Left lobe of liver (tissue), 2 donors: ENCODE measurements at regions not wholly inside any gene's neighbourhood (a gene's known extent, or its start where the extent isn't known, plus 50 kb on each side); places are given as distances from the start of the nearest gene placed in this dataset.

Experiments
- ATAC-seq: fragments of 200-7000 bp; cut with Tn5 transposase; one replicate; pipeline ENCODE4 v1.9.1; 2020; ENCODE audit warnings: mild to moderate bottlenecking, moderate library complexity
- DNase-seq: peaks from one replicate; pipeline ENCODE4 v3.0.0-alpha.2; 2020; ENCODE audit warnings: low spot score
- donor health status: DM: no; HTN: no; CAD: no; lungs with moderate emphysema.
- donor health status: DM: no; HTN: yes; CAD: no.

DNA sequence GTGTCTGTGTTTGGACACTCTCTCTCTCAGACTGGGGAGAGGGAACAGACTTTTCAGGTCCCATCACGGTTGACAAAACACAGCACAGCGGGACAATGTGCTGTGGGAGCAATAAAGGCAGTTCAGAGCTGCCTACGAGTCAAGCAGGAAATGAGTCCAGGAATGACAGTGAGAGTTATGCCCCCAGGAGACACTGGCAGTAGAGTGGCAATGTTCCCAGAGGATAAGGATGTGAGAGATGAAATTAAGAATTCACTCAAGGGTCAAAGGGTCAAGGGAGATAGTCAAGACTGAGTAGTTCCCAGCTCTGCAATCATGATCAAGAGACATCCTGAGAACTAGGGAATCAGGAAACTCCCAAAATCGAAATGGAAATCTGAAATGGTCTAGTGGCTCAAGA, 156.1 kb downstream of the LURAP1L start:
- ATAC-seq: no peak
- no peak for DNase-seq

DNA sequence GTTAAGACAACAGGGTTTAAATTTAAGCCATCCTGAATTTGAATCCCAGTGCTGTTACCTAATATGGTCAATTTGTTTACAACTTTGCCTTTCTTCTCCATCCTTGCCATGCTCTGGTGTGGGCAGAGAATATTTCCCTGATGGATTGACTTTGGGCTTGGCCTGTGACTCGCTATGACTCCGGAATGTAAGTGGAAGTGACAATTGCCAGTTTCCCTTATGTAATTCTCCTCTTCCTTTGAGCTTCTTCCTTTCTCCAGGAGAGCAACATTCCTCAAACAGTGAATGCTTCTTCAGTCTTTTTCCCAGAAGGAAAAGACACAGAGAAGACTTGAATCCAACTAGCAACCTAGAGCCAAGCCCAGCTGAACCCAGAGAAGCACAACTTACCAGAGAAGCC, 159.1 kb downstream of the LURAP1L start:
- DNase-seq: no peak
- ATAC-seq: no peak

DNA sequence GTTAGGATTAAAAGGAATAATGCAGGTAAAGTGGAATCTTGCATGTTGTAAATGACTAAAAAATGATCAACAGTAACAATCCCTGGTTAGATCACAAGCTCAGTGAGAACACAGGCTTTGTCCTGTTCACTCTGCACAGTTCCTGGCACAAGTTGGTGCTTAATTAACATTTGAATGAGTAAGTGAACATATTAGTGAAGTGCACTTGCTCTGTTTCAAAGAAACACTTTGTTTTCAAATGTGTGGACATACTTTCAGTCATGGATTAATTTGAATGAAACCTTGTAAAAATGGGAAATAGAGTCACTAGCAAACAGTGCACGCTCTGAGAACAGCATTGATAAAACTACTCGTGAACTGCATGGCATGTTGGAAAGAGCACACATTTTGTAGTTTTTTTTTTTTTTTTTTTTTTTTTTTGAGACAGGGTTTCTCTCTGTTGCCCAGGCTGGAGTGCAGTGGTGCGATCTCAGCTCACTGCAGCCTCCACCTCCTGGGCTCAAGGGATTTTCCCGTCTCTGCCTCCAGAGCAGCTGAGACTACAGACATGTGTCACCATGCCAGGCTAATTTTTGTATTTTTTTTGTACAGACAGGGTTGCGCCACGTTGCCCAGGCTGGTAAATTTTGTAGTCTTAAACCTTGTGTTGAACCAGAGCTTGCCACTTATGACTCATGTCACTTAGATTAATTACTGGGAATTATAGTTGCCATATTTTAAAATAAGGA, 159.9 kb downstream of the LURAP1L start:
- ATAC-seq: no peak

DNA sequence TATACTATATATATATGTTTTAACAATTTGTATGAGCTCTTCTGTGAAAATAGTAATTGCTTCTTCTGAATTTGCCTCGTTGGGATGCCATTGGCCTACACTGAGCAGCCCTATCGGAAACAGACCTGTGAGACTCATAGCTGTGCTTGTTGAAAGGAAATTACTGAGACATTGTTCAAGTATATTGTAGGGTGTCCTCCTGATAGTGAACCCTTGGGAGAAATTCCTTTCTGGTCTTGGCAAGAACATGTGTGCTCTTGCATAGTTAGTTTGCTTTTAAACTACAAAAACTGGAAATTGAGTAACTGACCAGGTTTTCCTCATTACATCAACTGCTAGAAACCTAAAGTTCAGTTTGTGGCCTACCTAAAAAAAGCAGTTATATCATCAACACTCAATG, 160.9 kb downstream of the LURAP1L start:
- ATAC-seq: no peak
- DNase-seq: no peak

More for the DNA sequence above, 159.9 kb downstream of the LURAP1L start:
- DNase-seq: no peak

DNA sequence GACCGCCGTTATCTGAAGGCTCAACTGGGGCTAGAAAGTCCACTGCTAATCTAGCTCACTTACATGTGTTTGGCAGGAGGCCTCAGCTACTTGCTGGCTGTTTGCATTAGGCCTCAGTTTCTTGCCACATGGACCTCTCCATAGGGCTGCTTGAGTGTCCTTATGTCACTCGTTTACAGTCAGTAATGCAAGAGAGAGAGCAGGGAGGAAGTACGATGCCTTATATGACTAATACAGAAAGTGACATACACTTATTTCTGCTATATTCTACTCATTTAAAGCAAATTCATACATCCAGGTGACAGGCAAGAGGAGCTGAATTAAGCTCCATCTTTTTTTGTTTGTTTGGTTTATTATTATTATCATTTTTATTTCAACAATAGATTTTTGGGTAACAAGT, 179.6 kb downstream of the LURAP1L start:
- DNase-seq (no peak), ATAC-seq (no peak)

DNA sequence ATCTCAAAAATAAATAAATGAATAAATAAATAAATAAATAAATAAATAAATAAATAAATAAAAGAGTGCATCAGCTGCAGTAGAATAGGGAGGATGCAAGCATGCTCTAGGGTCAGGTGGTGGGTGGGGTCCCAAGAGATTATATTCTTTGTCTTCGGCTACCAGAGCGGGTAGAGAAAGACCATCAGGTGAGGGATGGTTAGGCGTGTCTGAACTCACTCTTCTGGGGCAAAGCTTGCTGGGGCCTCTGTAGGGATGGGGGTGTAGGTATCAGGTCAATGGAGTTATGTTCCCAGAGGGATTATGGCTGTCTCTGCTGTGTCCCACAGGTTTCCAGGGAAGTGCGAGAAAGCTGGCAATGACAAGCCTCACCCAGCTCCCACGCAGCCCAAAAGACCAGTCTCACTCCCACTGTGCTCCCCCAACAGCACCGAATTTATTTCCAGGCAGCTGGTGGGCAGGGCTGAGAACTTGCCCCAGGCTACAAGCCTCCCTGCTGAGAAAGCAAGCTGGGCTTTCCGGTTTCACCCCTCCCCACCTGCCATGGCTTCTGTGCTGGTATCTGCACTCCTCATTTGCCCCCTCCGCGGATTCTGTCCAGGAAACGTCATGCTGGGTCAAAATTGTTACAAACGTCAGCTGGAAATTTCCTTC, 180.8 kb downstream of the LURAP1L start:
- no peak for DNase-seq

DNA sequence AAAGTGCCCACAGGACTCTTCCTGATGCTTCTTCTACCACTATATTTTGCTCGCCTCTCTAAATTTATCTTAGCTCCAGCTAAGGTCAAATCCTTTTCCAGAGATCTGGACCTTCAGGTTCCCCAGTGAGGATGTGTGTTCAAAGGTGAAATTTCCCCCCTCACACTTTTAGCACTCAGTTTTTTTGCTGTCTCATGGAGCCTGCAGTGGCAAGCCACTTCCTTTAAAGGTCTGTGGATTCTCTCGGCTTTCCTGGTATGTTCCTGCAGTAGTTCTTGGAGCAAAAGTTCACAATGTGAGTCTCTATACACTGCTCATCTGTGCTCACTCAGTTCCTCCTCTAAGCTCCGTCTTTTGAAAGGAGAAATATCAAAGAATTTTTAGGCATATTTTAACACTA, 181.4 kb downstream of the LURAP1L start:
- ATAC-seq: no peak
- DNase-seq: no peak

More for the DNA sequence above, 180.8 kb downstream of the LURAP1L start:
- ATAC-seq: no peak

DNA sequence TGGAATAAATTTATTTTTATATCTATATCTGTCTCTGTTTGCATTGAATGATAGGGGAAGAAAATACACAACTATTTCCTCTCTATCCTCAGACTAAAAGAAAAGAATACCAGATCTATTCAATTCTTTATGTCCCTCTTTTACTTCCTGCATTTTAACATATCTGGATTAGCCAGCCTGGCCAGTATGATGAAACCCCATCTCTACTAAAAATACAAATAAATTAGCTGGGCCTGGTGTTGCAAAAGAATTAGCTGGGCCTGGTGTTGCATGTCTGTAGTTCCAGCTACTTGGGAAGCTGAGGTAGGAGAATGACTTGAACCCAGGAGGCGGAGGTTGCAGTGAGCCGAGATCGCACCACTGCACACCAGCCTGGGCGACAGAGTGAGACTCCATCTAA, 182.0 kb downstream of the LURAP1L start:
- DNase-seq (no peak), ATAC-seq (no peak)

DNA sequence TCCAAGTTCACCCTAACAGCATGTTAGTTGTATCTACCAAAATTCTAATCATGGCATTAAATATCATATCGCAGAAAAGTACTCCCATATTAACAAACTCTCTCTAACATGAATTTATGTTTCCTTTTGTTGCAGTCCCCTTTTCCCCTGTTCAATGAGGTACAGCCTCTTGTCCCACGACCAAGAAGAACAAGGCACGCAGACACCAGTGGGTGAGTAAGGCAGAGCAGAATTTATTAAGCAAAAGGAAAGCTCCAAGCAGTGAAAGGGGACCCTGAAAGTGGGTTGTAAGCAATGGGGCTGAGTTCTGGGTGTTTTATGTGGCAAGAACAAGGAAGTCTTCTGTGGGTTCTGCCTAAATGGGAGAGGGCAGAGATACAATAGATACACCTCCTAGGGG, 183.5 kb downstream of the LURAP1L start:
- DNase-seq (no peak), ATAC-seq (no peak)

DNA sequence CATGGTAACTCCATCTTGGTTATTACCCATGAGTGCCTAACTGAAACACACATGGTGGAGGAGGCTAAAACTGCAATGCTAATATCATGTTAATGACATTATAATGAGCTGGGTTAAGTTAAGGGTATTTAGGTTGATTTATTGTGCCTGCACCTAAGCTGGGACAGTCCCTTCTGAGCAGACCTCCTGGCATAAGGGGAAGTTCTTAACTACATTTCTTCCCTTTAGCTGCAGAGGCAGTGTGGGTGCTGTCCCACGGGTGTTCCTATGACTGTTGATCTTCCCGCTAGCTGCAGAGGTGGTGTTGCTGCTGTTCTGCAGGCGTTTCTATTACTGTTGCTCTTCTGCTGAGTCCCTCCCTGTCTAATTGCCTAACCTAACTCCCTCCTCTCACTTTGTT, 183.9 kb downstream of the LURAP1L start:
- ATAC-seq: no peak
- DNase-seq: no peak

DNA sequence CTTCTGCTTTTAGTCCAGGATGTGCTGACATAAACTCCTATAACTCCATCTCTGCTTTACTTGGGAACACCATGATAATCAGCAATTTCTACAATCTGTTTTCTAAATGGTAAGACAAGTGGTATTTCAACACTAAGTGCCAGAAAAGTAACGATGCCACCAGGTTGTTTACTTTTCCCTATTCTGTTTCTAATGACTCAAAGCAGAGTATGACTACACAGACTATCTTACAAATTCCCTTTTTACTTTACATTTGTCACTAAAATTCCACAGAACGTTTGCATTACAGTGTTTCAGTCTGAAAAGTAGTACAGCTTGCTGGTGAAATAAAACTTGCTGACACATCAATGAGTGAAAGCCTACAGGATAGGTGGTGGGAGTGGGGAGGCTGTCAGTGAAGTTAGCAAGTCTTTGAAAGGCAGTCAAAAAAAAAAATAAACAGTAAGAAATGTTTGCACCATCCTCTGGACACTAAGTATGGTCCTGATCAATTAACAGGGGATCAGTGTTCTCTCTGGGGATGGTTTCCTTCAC, 186.5 kb downstream of the LURAP1L start:
- DNase-seq (no peak), ATAC-seq (no peak)

DNA sequence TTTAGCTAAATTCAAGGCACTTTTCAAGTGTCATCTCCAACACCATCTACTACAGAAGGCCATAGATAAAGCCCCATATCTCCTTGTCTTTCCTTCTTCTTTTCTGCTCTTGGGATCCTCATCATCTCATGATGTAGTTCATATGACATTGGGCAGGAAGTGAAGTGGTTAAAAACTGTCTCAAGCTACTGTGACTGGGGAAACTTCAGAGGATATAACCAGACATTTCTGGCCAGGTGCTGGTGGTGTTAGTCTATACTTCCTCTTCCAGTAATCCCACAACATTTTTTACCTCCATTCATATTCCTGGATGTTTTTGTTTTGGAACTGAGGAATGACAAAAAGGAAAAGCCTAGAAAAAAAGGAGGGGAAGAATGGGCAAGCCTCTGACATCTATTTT, 188.7 kb downstream of the LURAP1L start:
- ATAC-seq: no peak

DNA sequence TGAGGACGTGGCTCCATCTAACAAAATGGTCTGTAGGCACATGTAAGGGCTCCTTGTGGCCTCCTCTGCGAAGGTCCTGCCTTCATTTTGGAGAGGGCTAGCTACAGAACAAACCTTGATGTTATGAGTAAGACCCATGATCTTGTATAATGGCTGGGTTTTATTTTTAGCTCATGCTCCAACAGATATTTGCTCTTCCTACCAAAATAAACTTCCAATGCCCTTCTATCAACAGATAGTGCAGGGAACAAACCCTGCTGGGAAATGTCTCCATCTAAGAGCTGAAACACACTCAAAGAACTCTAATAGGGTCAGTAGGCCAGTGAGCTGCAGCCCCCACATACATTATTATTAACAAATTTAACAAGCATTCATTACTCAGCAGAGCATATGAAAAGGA, 189.5 kb downstream of the LURAP1L start:
- peak; percentile 94 for ATAC-seq
- DNase-seq: no peak

More for the DNA sequence above, 188.7 kb downstream of the LURAP1L start:
- no peak for DNase-seq

DNA sequence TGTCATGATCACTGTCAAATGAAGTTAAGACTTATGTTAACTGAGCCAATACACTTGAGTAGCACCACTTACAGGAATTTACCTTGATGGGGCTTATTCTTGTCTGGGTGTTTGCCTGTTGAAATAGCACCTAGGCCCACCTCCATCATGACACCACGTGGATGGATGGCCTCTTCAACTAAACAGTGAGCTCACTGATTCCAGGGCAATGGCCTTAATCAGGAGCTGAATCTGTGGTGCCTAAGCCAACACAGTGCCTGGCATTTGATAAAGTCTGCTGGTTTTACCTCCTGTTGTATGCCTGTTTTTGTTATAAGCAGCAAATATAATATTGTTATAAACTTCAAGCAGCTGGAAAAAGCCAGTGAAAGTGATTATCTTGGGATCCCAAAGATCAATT, 190.5 kb downstream of the LURAP1L start:
- ATAC-seq (peak; percentile 64), DNase-seq (no peak)

DNA sequence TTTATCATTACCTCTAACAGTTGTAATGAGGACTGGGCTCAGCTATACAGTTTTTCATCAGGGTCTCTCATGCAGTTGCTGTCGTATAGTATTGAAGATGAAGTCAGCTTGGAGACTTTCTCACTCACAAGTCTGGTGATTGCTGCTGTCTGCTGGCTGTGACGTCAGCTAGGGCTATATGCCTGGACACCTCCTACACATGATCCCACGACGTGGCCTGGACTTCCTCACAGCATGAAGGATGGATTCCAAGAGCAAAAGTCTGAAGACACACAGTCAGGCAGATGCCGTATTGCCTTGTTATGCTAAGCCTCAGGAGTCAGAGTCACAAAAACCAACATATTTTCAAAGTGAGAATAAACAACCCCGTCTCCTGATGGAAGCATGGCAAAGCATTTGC, 193.3 kb downstream of the LURAP1L start:
- ATAC-seq (no peak), DNase-seq (no peak)

DNA sequence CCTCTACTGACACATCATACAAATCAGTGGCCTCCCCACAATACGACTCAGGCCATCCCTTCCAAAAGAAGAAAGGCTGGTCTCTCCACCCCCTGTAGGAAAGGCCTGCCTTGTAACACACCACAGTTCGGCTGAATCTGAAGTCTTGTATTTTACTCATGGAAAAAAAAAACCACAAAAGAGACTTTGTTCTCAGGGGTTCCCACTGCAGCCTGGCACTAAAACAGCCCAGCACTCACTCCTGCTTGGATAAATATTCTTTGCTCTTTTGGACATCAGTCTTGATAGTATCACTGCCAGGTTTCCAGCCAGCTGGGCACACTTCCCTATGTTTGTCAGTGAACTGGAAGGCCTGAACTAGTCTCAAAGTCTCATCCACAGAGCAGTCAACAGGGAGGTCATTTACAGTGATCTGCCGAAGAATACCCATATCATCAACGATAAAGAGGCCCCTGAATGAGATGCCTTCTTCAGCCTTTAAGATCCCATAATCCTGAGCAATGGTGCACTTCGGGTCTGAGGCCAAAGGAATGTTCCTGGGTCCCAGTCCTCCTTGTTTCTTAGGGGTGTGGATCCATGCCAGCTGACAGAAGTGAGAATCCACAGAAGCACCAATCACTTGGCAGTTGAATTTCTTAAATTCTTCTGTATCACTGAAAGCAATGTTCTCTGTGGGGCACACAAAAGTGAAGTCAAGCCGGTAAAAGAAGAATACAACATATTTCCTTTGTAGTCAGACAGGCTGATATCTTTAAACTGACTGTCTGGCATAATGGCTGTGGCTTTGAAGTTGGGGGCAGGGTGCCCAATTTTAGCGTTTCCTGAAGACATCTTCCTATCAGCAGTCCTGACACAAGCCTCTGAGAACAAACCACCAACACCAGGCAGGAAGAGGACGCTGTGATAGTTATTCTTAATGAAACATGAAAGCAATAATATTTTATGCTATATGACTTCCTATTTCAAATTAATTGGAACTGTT, 198.1 kb downstream of the LURAP1L start:
- peak; percentile 97 for ATAC-seq

DNA sequence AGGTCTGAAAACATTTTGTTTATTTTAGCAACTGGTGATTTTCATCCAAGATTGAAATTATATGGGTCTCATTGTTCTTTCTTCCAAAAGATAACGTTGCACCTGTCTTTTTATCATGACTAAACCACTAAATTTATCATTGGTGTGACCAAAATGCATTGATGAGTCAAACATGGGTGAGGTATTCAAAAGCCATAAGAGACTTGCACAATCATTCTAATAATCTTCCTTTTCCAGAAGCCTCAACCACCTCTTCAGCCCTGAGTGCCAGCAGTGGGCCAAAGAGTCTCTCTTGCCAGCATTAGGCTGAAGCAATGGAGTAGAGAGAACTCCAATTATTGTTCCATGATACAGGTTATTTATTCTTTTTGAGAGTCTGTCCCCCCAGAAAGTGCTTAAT, 198.9 kb downstream of the LURAP1L start:
- ATAC-seq (no peak), DNase-seq (no peak)

More for the DNA sequence above, 198.1 kb downstream of the LURAP1L start:
- DNase-seq: peak; percentile 93

DNA sequence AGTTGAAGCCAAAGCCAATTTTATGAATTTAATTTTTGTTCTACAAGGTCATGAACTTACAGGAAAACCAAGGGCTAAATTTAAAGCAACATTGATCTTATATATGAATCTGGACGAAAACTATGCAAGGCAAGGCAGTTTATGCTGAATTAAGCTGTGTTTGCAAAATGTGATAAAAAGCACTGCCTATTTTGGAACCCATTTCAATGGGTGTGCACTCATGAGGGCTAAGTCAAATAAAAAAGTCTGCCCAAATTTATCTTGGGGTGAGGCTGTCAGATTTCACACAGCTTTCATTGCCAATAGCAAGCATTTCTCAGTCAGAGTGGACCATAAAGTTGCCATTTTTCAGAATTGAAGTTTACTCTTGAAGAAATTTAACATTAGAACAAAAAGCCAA, 199.9 kb downstream of the LURAP1L start:
- no peak for DNase-seq
- no peak for ATAC-seq

DNA sequence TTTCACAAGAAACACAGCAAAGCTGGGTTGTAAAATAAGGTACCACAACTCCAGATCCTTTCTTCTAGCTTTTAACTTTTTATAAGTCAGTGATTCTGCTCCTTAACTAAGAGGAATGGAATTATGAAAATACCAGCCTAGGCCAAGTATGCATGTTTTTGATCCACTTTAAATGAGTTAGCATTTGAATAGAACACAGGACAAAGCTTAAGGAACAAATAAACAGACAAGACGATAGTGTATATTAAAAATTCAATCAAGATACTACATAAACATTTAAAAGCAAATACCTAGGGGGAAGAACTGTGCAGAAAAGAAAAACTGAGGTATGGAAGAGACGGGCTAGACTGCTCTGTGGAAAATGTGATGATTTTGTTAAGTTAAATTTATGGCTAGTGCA, 200.7 kb downstream of the LURAP1L start:
- ATAC-seq: no peak
- no peak for DNase-seq

DNA sequence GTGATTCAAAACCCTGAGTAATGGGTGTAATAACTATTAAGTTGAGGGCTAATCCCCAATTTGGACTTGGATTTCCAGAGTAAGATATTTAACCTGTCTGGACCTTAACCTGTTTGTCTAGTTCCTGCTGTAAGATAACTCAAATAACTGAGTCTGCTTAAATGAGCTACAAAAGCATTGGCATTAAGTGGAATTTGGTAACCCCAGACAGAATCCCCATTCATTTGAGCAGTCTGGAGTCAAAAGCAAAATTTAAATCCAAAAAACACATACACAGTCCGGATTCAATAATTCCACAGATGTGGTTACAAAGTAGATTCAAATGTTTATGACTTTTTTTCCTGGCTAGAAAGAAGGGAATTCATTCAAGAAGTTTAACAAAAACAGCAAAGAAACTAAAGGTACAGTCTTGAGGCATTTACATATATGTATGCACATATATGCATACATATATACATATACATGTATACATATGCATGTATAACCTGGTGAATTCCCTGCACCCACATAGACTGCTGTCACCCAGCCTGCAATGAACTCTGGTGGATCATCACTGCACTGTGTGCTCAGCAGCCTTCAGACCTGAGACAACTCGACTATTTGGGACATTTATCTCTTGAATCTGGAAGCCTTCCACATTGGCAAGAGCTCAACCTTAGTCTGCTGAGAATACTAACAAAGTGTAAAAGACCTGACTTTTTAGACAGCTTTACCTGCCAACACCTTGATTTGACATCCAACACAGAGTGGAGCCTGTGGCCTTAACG, 205.4 kb downstream of the LURAP1L start:
- peak; percentile 96 for ATAC-seq
- peak; percentile 53 for DNase-seq
